Lower lobe of right lung (tissue), 2 donors: ENCODE measurements at regions not wholly inside any gene's neighbourhood (a gene's known extent, or its start where the extent isn't known, plus 50 kb on each side); places are given as distances from the start of the nearest gene placed in this dataset.

Source experiments
- ATAC-seq, 2 donors: fragments of 200-7000 bp; cut with Tn5 transposase; one replicate each; pipeline ENCODE4 v1.9.1; 2020 to 2022; ENCODE audit warnings: mild to moderate bottlenecking in 2 of 2, moderate library complexity in 2 of 2
- DNase-seq: peaks from one replicate; pipeline ENCODE4 v3.0.0-alpha.2; 2020
- H3K27ac ChIP-seq: fragments of 200-600 bp; one replicate; pipeline ENCODE4 v1.8.0; 2022
- H3K27me3 ChIP-seq: fragments of 200-600 bp; one replicate; pipeline ENCODE4 v1.8.0; 2022; ENCODE audit warnings: low read depth
- H3K36me3 ChIP-seq: fragments of 200-600 bp; one replicate; pipeline ENCODE4 v1.8.0; 2022; ENCODE audit warnings: mild to moderate bottlenecking
- H3K4me1 ChIP-seq: fragments of 200-600 bp; one replicate; pipeline ENCODE4 v1.8.0; 2022
- H3K4me3 ChIP-seq: fragments of 200-600 bp; one replicate; pipeline ENCODE4 v1.8.0; 2022; ENCODE audit warnings: mild to moderate bottlenecking
- H3K9me3 ChIP-seq: fragments of 200-600 bp; one replicate; pipeline ENCODE4 v1.8.0; 2022
- intact Hi-C: fragments of 100-400 bp; cut with DNase I; formaldehyde crosslinking; loops from one replicate; pipeline ENCODE4 v1.11.0; 2022
- TF ChIP-seq, protein P1 (sequence below): fragments of 200-600 bp; IDR thresholded peaks from one replicate; pipeline ENCODE4 v1.8.0; 2022; ENCODE audit warnings: antibody characterized with exemption, mild to moderate bottlenecking
- donor health status: DM: no; HTN: yes; CAD: no; lungs with severe emphysema.

DNA sequence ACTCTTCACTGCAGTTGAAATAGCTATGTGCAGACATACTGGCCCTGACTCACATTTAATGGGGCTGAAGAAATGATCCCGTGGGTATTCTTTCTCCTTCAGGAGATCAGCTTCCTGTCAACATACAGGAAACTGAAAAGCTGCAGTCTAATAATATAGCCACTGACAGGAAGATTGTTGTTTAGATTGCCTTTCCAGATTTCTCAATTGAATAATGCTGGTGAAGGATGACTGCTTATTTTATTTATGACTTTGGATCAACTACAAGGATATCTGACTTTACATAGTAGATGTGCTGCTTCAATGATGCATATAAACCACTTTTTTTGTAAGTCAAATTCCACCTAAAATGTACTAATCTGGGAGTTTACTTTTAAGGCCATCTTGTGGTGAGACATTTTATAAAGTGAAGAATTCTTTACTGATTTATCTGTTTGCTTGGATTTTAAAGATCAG, 93.4 kb upstream of the MAP4K3 start:
- DNase-seq (no peak), ATAC-seq (no peak)
- TF ChIP-seq, protein P1, sequence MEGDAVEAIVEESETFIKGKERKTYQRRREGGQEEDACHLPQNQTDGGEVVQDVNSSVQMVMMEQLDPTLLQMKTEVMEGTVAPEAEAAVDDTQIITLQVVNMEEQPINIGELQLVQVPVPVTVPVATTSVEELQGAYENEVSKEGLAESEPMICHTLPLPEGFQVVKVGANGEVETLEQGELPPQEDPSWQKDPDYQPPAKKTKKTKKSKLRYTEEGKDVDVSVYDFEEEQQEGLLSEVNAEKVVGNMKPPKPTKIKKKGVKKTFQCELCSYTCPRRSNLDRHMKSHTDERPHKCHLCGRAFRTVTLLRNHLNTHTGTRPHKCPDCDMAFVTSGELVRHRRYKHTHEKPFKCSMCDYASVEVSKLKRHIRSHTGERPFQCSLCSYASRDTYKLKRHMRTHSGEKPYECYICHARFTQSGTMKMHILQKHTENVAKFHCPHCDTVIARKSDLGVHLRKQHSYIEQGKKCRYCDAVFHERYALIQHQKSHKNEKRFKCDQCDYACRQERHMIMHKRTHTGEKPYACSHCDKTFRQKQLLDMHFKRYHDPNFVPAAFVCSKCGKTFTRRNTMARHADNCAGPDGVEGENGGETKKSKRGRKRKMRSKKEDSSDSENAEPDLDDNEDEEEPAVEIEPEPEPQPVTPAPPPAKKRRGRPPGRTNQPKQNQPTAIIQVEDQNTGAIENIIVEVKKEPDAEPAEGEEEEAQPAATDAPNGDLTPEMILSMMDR: no peak
- no peak overlapping the region for H3K4me3 ChIP-seq
- no peak overlapping the region for H3K27ac ChIP-seq
- H3K4me1 ChIP-seq: peaks cover 9% of the 10 kb centered on the region
- H3K9me3 ChIP-seq: no peaks in the 10 kb centered on the region
- H3K36me3 ChIP-seq: no peaks in the 10 kb centered on the region
- no peaks in the 10 kb centered on the region for H3K27me3 ChIP-seq
- intact Hi-C loops: no loop called here

DNA sequence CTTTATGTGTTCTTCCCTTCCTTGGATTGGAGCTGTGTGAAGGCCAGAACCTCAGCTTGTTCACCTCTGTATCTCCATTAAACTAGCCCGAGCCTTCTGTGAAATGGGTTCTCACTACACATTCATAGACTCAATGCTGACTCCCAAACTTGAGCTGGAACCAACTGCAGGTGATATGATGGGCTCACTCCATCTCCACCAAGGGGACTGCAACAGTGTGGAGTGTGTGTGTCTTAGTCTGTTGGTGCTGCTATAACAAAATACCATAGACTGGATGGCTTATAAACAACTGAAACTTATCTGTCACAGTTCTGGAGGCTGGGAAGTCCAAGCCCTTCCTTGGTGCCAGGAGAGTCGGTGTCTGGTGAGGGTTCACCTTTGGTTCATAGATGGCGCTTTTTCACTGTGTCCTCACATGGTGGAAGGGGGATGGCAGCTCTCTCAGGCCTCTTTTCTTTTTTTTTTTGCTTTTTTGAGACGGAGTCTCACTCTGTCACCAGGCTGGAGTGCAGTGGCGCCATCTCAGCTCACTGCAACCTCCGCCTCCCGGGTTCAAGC, 94.2 kb upstream of the MAP4K3 start:
- Histone ChIP-seq H3K4me3 (no peak overlapping the region), H3K36me3 (no peaks in the 10 kb centered on the region), H3K4me1 (peaks cover 5% of the 10 kb centered on the region), H3K27ac (no peak overlapping the region), H3K27me3 (no peaks in the 10 kb centered on the region), H3K9me3 (no peaks in the 10 kb centered on the region)
- DNase-seq (no peak), ATAC-seq (no peak)
- intact Hi-C loops: no loop called here
- TF ChIP-seq, protein P1: no peak

DNA sequence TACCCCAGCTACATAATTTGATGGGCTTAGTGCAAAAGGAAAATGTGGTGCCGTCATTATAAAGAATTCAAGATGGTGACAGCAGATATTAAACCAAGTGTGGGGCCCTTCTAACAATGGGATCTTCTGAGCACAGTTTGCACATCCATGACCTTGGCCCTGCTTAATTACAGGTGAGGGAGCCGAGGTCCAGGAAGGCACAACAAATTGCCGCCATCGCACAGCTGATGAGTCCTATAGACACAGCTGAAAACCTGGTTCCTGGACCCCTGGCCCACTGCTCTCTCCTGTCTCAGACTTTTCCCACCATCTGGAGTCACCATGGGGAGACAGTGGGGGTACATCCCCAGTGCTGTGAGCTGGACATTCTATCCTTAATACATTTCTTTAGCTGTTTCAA, 95.8 kb upstream of the MAP4K3 start:
- TF ChIP-seq, protein P1: no peak
- ATAC-seq: no peak

DNA sequence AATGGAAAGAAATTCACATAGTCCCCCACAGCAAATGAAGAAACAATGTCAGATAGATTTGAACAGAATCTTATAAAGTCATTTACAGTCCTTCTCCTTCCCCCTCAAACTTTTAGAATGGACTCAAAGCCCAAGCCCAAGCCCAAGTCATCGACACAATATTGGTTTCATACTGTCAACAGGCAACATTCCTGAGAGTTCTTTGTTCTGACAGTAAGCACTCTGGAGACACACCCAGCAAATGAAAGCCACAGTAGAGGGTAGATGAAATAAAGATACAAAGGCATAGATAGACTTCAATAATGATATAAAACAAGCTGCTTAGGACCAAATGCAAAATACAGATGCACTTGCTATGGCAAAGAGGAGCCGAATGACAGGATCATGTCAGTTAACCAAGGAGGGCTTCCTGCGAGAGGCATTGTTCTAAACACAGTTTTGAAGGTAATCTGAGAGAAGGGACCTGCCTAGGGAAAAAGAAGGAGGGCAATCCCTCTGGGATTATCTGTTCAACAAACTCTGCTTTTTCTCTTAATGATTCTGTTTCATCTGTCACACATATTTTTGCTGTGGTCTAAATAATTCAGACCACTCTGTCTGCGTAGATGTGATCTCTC, 97.1 kb upstream of the MAP4K3 start:
- no peak for DNase-seq
- no peaks in the 10 kb centered on the region for H3K36me3 ChIP-seq
- peaks cover 5% of the 10 kb centered on the region for H3K4me1 ChIP-seq
- H3K9me3 ChIP-seq: no peaks in the 10 kb centered on the region
- H3K4me3 ChIP-seq: no peak overlapping the region
- no peak overlapping the region for H3K27ac ChIP-seq
- TF ChIP-seq, protein P1: no peak
- no peaks in the 10 kb centered on the region for H3K27me3 ChIP-seq
- intact Hi-C loops: no loop called here
- ATAC-seq: no peak

More for the DNA sequence above, 95.8 kb upstream of the MAP4K3 start:
- Histone ChIP-seq H3K27me3 (no peaks in the 10 kb centered on the region), H3K4me1 (peaks cover 5% of the 10 kb centered on the region), H3K27ac (no peak overlapping the region), H3K36me3 (no peaks in the 10 kb centered on the region), H3K4me3 (no peak overlapping the region), H3K9me3 (no peaks in the 10 kb centered on the region)
- no peak for DNase-seq
- intact Hi-C loops: no loop called here

DNA sequence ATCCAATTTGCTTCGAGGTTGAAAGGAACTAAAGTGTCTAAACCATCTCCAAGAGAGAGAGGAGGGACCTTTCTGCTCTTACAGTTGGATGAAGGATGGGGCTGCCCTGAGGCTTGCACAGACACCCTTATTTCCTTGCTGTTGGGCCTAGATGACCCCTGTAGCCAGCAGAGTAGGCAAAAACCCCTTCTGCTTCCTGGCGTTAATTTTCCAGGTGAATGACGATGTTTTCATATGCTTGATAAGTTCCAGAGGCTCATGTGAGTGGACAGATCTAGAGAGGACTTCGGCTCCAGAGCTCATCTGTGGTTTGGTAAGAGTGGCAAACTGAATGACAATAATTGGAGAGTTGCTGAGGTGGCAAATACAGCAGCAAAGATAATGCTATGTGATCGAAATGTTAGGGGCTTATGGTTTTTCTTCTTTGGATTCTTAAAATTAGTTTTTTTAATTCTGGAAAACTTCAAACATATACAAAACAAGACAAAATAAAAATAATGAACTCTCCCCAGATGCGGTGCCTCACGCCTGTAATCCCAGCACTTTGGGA, 98.6 kb upstream of the MAP4K3 start:
- Histone ChIP-seq H3K4me3 (no peak overlapping the region), H3K4me1 (peaks cover 4% of the 10 kb centered on the region), H3K36me3 (no peaks in the 10 kb centered on the region), H3K9me3 (no peaks in the 10 kb centered on the region), H3K27me3 (no peaks in the 10 kb centered on the region), H3K27ac (no peak overlapping the region)
- DNase-seq (no peak), ATAC-seq (no peak)
- intact Hi-C loops: no loop called here
- TF ChIP-seq, protein P1: no peak
